Keratinocyte (primary cell): ENCODE measurements at regions not wholly inside any gene's neighbourhood (a gene's known extent, or its start where the extent isn't known, plus 50 kb on each side); places are given as distances from the start of the nearest gene placed in this dataset.

Experiments used
- DNase-seq: peaks from one replicate; pipeline ENCODE4 v3.0.0-alpha.2; 2011; ENCODE audit warnings: low read depth, missing footprints, low spot score
- FAIRE-seq: peaks from 2 replicates; lab custom pipeline; 2011; peaks lifted over from hg19 to GRCh38; lab: Jason Lieb, UNC
- H2AFZ ChIP-seq: 2 replicates; pipeline ENCODE4 v1.6.0; 2012; ENCODE audit warnings: low read length, control low read depth, inconsistent platforms; ENCODE audit not compliant: control insufficient read depth
- H3K27ac ChIP-seq: 2 replicates; pipeline ENCODE4 v1.5.1; 2011; ENCODE audit warnings: low read length; ENCODE audit not compliant: control insufficient read depth, insufficient read depth
- H3K27me3 ChIP-seq: 3 replicates; pipeline ENCODE4 v1.6.0; 2011; ENCODE audit warnings: low read length; ENCODE audit not compliant: control insufficient read depth, insufficient read depth; ENCODE audit errors: extremely low read depth
- H3K36me3 ChIP-seq, 2 experiments: 2 replicates in 1 of 2; 3 replicates in 1 of 2; pipeline ENCODE4 v1.5.1; 2011; ENCODE audit warnings: low read length in 2 of 2, mild to moderate bottlenecking in 1 of 2; ENCODE audit not compliant: control insufficient read depth in 2 of 2, insufficient read depth in 2 of 2; ENCODE audit errors: extremely low read depth in 1 of 2
- H3K4me1 ChIP-seq: 3 replicates; pipeline ENCODE4 v1.5.1; 2011; ENCODE audit warnings: low read length; ENCODE audit not compliant: control insufficient read depth, insufficient read depth; ENCODE audit errors: extremely low read depth
- H3K4me2 ChIP-seq: 3 replicates; pipeline ENCODE4 v1.6.0; 2011; ENCODE audit warnings: low read depth, low read length; ENCODE audit not compliant: control insufficient read depth, insufficient read depth; ENCODE audit errors: extremely low read depth
- H3K4me3 ChIP-seq, 3 experiments: fragments of 200-600 bp in 1 of 3; sonication (generic) in 1 of 3; 2 replicates in 2 of 3; 3 replicates in 1 of 3; pipeline ENCODE4 v1.5.1; 2011 to 2016; ENCODE audit warnings: low read length in 3 of 3, mild to moderate bottlenecking in 3 of 3, control low read depth in 2 of 3, inconsistent platforms in 1 of 3, low read depth in 1 of 3, mixed read lengths in 1 of 3, mixed run types in 1 of 3, moderate library complexity in 1 of 3; ENCODE audit not compliant: control insufficient read depth in 2 of 3, insufficient read depth in 2 of 3; ENCODE audit errors: extremely low read depth in 1 of 3
- H3K79me2 ChIP-seq: 2 replicates; pipeline ENCODE4 v1.6.0; 2012; ENCODE audit warnings: low read length; ENCODE audit not compliant: control insufficient read depth, insufficient read depth
- H3K9ac ChIP-seq: 3 replicates; pipeline ENCODE4 v1.6.0; 2011; ENCODE audit warnings: low read length; ENCODE audit not compliant: control insufficient read depth, insufficient read depth; ENCODE audit errors: extremely low read depth
- H3K9me1 ChIP-seq: 3 replicates; pipeline ENCODE4 v1.6.0; 2011; ENCODE audit warnings: low read length; ENCODE audit not compliant: control insufficient read depth, insufficient read depth; ENCODE audit errors: extremely low read depth
- H3K9me3 ChIP-seq: 2 replicates; pipeline ENCODE4 v1.5.1; 2012; ENCODE audit warnings: low read depth, low read length; ENCODE audit not compliant: control insufficient read depth
- H4K20me1 ChIP-seq: 3 replicates; pipeline ENCODE4 v1.6.0; 2011; ENCODE audit warnings: low read length; ENCODE audit not compliant: control insufficient read depth, insufficient read depth; ENCODE audit errors: extremely low read depth
- EZH2 ChIP-seq: IDR thresholded peaks from one replicate; pipeline ENCODE4 v1.6.1; 2012; ENCODE audit warnings: inconsistent platforms, mild to moderate bottlenecking, low read length, moderate library complexity
- dilution Hi-C: fragments of 300-500 bp; cut with MboI; formaldehyde crosslinking; loops from one replicate; pipeline ENCODE4 v1.7.0; 2020; ENCODE audit warnings: low sequenced_read_pairs; ENCODE audit not compliant: extremely low pct_ligation_motif_present
- TF ChIP-seq, protein P1 (sequence below), 3 experiments: IDR thresholded peaks in 1 of 3; conservative IDR thresholded peaks in 1 of 3; optimal IDR thresholded peaks in 1 of 3; 2 replicates in 2 of 3; 3 replicates in 1 of 3; pipeline versions ENCODE3 to v1.5.1; 2011; ENCODE audit warnings: low read length in 3 of 3, mild to moderate bottlenecking in 3 of 3, moderate library complexity in 2 of 3, control low read depth in 1 of 3, inconsistent platforms in 1 of 3; ENCODE audit not compliant: insufficient read depth in 2 of 3; ENCODE audit errors: extremely low read depth in 1 of 3

DNA sequence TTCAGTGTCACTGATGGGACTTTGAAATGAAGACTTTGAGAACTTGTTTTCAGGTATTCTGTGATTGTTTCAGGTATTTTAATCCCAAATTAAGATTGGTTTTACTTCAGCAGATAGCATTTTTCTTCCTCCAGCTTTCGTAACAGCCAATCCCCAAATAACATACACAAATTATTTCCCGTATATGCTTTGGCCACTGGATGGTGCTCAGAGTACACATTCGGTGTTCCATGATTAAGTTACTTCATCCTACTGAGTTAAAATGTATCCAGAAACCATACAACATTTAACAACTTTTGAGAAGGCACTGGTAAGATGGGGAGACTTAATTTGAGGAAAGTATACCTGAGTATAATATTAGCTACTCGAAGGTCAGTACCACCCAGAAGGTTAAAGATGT is 233.4 kb upstream of the FAM47A start:
- H3K9me3 ChIP-seq = no peaks in the 10 kb centered on the region
- no peak overlapping the region for H3K27ac ChIP-seq
- no peak for FAIRE-seq
- H3K4me2 ChIP-seq = no peak overlapping the region
- no peak overlapping the region for H3K4me3 ChIP-seq
- H3K27me3 ChIP-seq = no peaks in the 10 kb centered on the region
- no peaks in the 10 kb centered on the region for H3K79me2 ChIP-seq
- H2AFZ ChIP-seq = no peak overlapping the region
- no peaks in the 10 kb centered on the region for H3K36me3 ChIP-seq
- no peaks in the 10 kb centered on the region for H4K20me1 ChIP-seq
- dilution Hi-C loops = no loop called here
- no peak for TF ChIP-seq EZH2
- TF ChIP-seq, protein P1, sequence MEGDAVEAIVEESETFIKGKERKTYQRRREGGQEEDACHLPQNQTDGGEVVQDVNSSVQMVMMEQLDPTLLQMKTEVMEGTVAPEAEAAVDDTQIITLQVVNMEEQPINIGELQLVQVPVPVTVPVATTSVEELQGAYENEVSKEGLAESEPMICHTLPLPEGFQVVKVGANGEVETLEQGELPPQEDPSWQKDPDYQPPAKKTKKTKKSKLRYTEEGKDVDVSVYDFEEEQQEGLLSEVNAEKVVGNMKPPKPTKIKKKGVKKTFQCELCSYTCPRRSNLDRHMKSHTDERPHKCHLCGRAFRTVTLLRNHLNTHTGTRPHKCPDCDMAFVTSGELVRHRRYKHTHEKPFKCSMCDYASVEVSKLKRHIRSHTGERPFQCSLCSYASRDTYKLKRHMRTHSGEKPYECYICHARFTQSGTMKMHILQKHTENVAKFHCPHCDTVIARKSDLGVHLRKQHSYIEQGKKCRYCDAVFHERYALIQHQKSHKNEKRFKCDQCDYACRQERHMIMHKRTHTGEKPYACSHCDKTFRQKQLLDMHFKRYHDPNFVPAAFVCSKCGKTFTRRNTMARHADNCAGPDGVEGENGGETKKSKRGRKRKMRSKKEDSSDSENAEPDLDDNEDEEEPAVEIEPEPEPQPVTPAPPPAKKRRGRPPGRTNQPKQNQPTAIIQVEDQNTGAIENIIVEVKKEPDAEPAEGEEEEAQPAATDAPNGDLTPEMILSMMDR (optimal IDR thresholded peaks at IDR 0.05 in 1 of 3, IDR thresholded peaks at IDR 0.05 in 1 of 3, conservative IDR thresholded peaks at IDR 0.05 in 1 of 3; ENCODE audit: extremely low read depth in 1 of 3, insufficient read depth in 2 of 3, low read length in 3 of 3) = peak in 1 of 3 experiments; percentile 24
- H3K9me1 ChIP-seq = no peaks in the 10 kb centered on the region
- no peak for DNase-seq
- H3K9ac ChIP-seq = no peak overlapping the region
- no peaks in the 10 kb centered on the region for H3K4me1 ChIP-seq

GRCh38 chrX:34350561-34351335 is 218.6 kb upstream of the FAM47A start:
- DNase-seq (no peak), FAIRE-seq (no peak)
- TF ChIP-seq, protein P1 (optimal IDR thresholded peaks at IDR 0.05 in 1 of 3, IDR thresholded peaks at IDR 0.05 in 1 of 3, conservative IDR thresholded peaks at IDR 0.05 in 1 of 3; ENCODE audit: extremely low read depth in 1 of 3, insufficient read depth in 2 of 3, low read length in 3 of 3) = no peak
- no peak for TF ChIP-seq EZH2
- H3K27me3 ChIP-seq = no peaks in the 10 kb centered on the region
- H3K4me3 ChIP-seq = no peak overlapping the region
- H3K4me2 ChIP-seq = no peak overlapping the region
- H4K20me1 ChIP-seq = no peaks in the 10 kb centered on the region
- H2AFZ ChIP-seq = no peak overlapping the region
- H3K9me3 ChIP-seq = no peaks in the 10 kb centered on the region
- dilution Hi-C loops = no loop called here
- H3K36me3 ChIP-seq = no peaks in the 10 kb centered on the region
- H3K9me1 ChIP-seq = no peaks in the 10 kb centered on the region
- no peaks in the 10 kb centered on the region for H3K4me1 ChIP-seq
- no peaks in the 10 kb centered on the region for H3K79me2 ChIP-seq
- no peak overlapping the region for H3K27ac ChIP-seq
- H3K9ac ChIP-seq = no peak overlapping the region
